ENCODE measurements at regions not wholly inside any gene's neighbourhood (a gene's known extent, or its start where the extent isn't known, plus 50 kb on each side); places are given as distances from the start of the nearest gene placed in this dataset.

DNA sequence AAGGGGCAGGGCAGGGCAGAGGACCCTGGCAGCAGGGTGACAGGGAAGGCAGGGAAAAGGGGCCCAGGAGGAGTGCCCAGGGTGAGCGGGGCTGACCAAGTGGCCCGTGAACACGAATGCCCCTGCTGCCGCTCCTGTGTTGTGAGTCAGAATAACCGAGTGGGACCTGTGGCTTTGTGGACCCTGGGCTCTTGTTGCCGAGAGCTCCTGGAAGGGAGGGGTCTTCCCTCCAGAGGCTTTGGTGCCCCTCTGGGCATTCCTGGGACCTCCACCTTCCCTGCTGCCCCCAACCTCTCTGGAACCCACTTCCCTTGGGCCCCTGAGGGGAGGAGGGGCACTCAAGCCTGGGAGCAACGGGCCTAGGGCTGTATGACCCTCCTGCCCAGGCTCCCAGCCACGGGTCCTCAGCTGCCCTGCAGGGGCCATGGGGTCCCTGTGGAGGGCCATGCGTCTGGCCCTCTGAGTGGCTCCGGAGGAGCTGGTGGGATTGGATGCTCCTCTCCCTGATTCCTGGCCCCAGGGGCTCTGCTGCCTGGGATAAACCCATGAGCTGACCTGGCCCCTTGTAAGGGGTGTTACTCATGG lies 319.4 kb downstream of the TMEM121 start:
- H3K4me1 Mint-ChIP-seq = no peaks in the 10 kb centered on the region

More for the DNA sequence above, 319.4 kb downstream of the TMEM121 start:
- ATAC-seq = no peak
- TF ChIP-seq ZNF331 (CRISPR knock-in tag; IDR thresholded peaks at IDR 0.05; ENCODE audit: low read depth) (no peak), NANOG (IDR thresholded peaks at IDR 0.05; ENCODE audit: borderline replicate concordance) (no peak), STAT1 (IDR thresholded peaks at IDR 0.05; ENCODE audit: unreplicated experiment) (no peak), CTCF (conservative IDR thresholded peaks at IDR 0.05; ENCODE audit: low read depth in 2 of 2) (no peak), ZNF462 (CRISPR knock-in tag; IDR thresholded peaks at IDR 0.05) (no peak), ZNF114 (CRISPR knock-in tag; IDR thresholded peaks at IDR 0.05) (no peak), JUNB (IDR thresholded peaks at IDR 0.05; ENCODE audit: unreplicated experiment) (no peak), EZH2 (IDR thresholded peaks at IDR 0.05; ENCODE audit: low read depth, unreplicated experiment) (no peak)
- Mint-ChIP-seq H3K9me3 (peaks cover 87% of the 10 kb centered on the region), H3K27ac (no peak overlapping the region), H3K27me3 (ENCODE audit: insufficient read depth, low read depth, poor library complexity) (peaks cover 12% of the 10 kb centered on the region), H3K36me3 (ENCODE audit: low read depth) (peaks cover 31% of the 10 kb centered on the region), H3K4me3 (no peak overlapping the region)
- Histone ChIP-seq H3F3A (replicated peaks; ENCODE audit: low read depth) (no peaks in the 10 kb centered on the region), H3K4me2 (no peak overlapping the region), H3K36me3 (ENCODE audit: insufficient read depth) (no peaks in the 10 kb centered on the region), H2AFZ (no peak overlapping the region), H4K20me1 (replicated peaks; ENCODE audit: insufficient read depth) (no peaks in the 10 kb centered on the region), H3K27me3 (ENCODE audit: insufficient read depth) (no peaks in the 10 kb centered on the region), H3K4me3 (no peak overlapping the region), H3K27ac (ENCODE audit: low read depth) (no peak overlapping the region), H3K79me2 (replicated peaks; ENCODE audit: insufficient read depth) (no peaks in the 10 kb centered on the region), H3K4me1 (ENCODE audit: insufficient read depth) (no peaks in the 10 kb centered on the region), H3K9me2 (ENCODE audit: insufficient read depth) (no peaks in the 10 kb centered on the region)
- DNase-seq (ENCODE audit: low spot score) = no peak
